ENCODE measurements at regions not wholly inside any gene's neighbourhood (a gene's known extent, or its start where the extent isn't known, plus 50 kb on each side); places are given as distances from the start of the nearest gene placed in this dataset.
"Not testable (repeated sequence)": the region's sequence is repeated elsewhere in the genome, so short reads cannot be mapped to it uniquely, and the experiment has no call there.

GRCh38 chr1:227422581-227422980 lies 104.3 kb upstream of the CDC42BPA start:
- no peak overlapping the region for H3K4me3 ChIP-seq (ENCODE audit: control insufficient read depth, low read depth, low read length)
- no peak for TF ChIP-seq CTCF (conservative IDR thresholded peaks at IDR 0.05; ENCODE audit: control insufficient read depth, insufficient read depth, low read depth, low read length)
- peak; percentile 20 for DNase-seq (ENCODE audit: low read depth)

GRCh38 chr1:227420147-227420546 lies 101.9 kb upstream of the CDC42BPA start:
- no peak overlapping the region for H3K4me3 ChIP-seq (ENCODE audit: control insufficient read depth, low read depth, low read length)
- no peak for DNase-seq (ENCODE audit: low read depth)
- TF ChIP-seq CTCF (conservative IDR thresholded peaks at IDR 0.05; ENCODE audit: control insufficient read depth, insufficient read depth, low read depth, low read length) = no peak

GRCh38 chr1:227417756-227418480 lies 99.6 kb upstream of the CDC42BPA start:
- no peak for TF ChIP-seq CTCF (conservative IDR thresholded peaks at IDR 0.05; ENCODE audit: control insufficient read depth, insufficient read depth, low read depth, low read length)
- H3K4me3 ChIP-seq (ENCODE audit: control insufficient read depth, low read depth, low read length) = no peak overlapping the region
- DNase-seq (ENCODE audit: low read depth) = peak; percentile 24

- TF ChIP-seq CTCF (conservative IDR thresholded peaks at IDR 0.05; ENCODE audit: control insufficient read depth, insufficient read depth, low read depth, low read length) = no peak
These were observed 98.0 kb upstream of the CDC42BPA start for GRCh38 chr1:227416156-227416830.

GRCh38 chr1:227415115-227415790 lies 97.0 kb upstream of the CDC42BPA start:
- DNase-seq (ENCODE audit: low read depth) = no peak
- no peak overlapping the region for H3K4me3 ChIP-seq (ENCODE audit: control insufficient read depth, low read depth, low read length)
- TF ChIP-seq CTCF (conservative IDR thresholded peaks at IDR 0.05; ENCODE audit: control insufficient read depth, insufficient read depth, low read depth, low read length) = no peak

More at GRCh38 chr1:227416156-227416830, 98.0 kb upstream of the CDC42BPA start:
- DNase-seq (ENCODE audit: low read depth) = peak; percentile 30
- no peak overlapping the region for H3K4me3 ChIP-seq (ENCODE audit: control insufficient read depth, low read depth, low read length)

GRCh38 chr1:227411066-227411465 lies 92.8 kb upstream of the CDC42BPA start:
- no peak overlapping the region for H3K4me3 ChIP-seq (ENCODE audit: control insufficient read depth, low read depth, low read length)
- no peak for TF ChIP-seq CTCF (conservative IDR thresholded peaks at IDR 0.05; ENCODE audit: control insufficient read depth, insufficient read depth, low read depth, low read length)
- peak; percentile 16 for DNase-seq (ENCODE audit: low read depth)

GRCh38 chr1:227406332-227406731 lies 88.0 kb upstream of the CDC42BPA start:
- not testable (repeated sequence) for DNase-seq (ENCODE audit: low read depth)

More at GRCh38 chr1:227406332-227406731, 88.0 kb upstream of the CDC42BPA start:
- H3K4me3 ChIP-seq (ENCODE audit: control insufficient read depth, low read depth, low read length) = not testable (repeated sequence)

Data from fibroblast of mammary gland (primary cell).